Prostate gland (tissue), 2 donors: ENCODE measurements at regions not wholly inside any gene's neighbourhood (a gene's known extent, or its start where the extent isn't known, plus 50 kb on each side); places are given as distances from the start of the nearest gene placed in this dataset.
"Not testable (repeated sequence)": the region's sequence is repeated elsewhere in the genome, so short reads cannot be mapped to it uniquely, and the experiment has no call there.

Experiments
- POLR2A ChIP-seq: fragments of 450-650 bp; IDR thresholded peaks from one replicate; pipeline ENCODE4 v1.6.1; 2016; ENCODE audit warnings: antibody characterized with exemption, mild to moderate bottlenecking
- POLR2AphosphoS5 ChIP-seq: sonication (generic); formaldehyde crosslinking; IDR thresholded peaks from one replicate; pipeline ENCODE4 v1.6.1; 2017; ENCODE audit warnings: antibody characterized with exemption
- TF ChIP-seq, protein P1 (sequence below), 4 experiments: fragments of 200-600 bp in 2 of 4; fragments of 450-650 bp in 2 of 4; sonication (generic) in 2 of 4; IDR thresholded peaks; 1 replicate in 3 of 4; 2 replicates in 1 of 4; pipeline ENCODE4 v1.5.1; 2016 to 2019; ENCODE audit warnings: antibody characterized with exemption in 4 of 4, mild to moderate bottlenecking in 2 of 4, moderate library complexity in 2 of 4

DNA sequence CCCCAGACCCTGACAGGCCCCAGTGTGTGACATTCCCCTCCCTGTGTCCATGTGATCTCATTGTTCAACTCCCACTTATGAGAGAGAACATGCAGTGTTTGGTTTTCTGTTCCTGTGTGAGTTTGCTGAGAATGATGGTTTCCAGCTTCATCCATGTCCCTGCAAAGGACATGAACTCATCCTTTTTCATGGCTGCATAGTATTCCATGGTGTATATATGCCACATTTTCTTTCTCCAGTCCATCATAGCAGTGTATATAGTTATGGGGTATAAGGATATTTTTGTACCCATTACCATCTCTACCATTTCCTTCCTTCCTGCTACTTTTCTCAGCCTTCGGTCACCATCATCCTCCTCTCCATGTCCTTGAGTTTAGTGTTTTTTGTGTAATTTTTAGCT, 192.5 kb downstream of the SHOX start:
- TF ChIP-seq, protein P1, sequence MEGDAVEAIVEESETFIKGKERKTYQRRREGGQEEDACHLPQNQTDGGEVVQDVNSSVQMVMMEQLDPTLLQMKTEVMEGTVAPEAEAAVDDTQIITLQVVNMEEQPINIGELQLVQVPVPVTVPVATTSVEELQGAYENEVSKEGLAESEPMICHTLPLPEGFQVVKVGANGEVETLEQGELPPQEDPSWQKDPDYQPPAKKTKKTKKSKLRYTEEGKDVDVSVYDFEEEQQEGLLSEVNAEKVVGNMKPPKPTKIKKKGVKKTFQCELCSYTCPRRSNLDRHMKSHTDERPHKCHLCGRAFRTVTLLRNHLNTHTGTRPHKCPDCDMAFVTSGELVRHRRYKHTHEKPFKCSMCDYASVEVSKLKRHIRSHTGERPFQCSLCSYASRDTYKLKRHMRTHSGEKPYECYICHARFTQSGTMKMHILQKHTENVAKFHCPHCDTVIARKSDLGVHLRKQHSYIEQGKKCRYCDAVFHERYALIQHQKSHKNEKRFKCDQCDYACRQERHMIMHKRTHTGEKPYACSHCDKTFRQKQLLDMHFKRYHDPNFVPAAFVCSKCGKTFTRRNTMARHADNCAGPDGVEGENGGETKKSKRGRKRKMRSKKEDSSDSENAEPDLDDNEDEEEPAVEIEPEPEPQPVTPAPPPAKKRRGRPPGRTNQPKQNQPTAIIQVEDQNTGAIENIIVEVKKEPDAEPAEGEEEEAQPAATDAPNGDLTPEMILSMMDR (IDR thresholded peaks at IDR 0.05) = not testable (repeated sequence)
- not testable (repeated sequence) for TF ChIP-seq POLR2A, POLR2AphosphoS5
